ENCODE measurements at regions not wholly inside any gene's neighbourhood (a gene's known extent, or its start where the extent isn't known, plus 50 kb on each side); places are given as distances from the start of the nearest gene placed in this dataset.
A peak's percentile ranks its signal among the peaks of the same experiment; 100 is the strongest.
"Not testable (repeated sequence)": the region's sequence is repeated elsewhere in the genome, so short reads cannot be mapped to it uniquely, and the experiment has no call there.

DNA sequence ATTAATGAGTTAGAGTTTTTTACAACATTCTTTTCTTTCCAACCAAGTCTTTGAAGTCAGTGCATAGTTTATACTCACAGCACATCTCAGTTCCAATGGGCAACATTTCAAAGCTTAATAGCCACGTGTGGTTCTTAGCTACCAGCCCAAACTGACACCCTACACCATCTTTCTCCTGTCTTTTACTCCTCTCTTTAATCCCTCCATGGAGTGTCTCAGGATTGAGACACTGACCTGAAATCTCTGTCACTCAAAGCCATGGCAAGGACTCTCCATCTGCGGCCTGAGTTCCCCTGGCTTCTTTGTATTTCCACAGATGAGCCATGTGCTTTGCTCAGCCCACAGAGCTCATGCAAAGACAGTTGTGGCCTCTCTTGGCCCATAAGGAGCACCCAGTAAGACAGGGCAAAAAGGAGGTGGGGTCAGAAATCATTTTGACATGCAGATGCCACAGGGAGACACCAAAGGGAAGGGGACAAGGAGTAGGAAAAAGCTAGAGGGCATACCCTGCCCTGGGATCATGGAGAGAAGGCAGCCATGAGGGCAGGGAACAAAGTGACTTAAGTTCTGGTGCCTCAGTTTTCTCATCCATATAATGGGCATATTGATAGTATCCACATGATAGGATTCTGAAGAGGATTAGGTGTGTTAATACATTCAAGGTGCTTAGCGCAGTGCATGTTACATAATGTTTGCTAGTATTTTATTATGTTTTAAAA is 493.6 kb upstream of the PROK2 start:
- DNase-seq (ENCODE audit: low spot score), result no peak

DNA sequence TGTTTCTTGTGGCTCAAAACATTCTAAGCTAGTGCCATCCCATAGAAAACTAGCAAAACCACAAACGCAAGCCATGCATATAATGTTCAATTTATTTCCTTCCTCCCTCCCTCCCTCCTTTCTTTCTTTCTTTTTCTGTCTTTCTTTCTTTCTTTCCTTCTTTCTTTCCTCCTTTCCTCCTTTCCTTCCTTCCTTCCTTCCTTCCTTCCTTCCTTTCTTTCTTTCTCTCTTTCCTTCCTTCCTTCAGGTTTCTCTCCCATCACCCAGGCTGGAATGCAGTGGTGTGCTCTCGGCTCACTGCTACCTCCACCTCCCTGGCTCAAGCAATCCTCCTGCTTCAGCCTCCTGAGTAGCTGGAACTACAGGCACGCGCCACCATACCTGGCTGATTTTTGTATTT is 492.8 kb upstream of the PROK2 start:
- no peak for DNase-seq (ENCODE audit: low spot score)

DNA sequence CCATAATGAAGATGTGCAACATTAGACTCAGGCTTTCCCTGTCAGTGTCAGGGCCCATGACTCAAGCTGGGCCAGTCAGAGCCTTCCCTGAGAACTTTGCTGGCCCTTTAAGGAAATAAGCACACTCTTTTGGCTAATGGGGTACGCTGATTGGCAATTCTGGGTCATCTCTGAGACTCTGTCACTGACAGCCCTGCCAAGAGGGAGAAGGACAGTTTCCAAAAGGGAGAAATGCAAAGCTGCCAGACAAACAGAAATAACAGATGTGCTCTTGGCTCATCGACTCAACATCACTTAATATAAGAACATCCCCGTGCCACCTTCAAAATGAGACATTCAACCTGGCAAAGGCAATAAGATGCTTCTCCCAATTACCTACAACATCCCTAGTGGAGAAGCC is 491.9 kb upstream of the PROK2 start:
- DNase-seq (ENCODE audit: low spot score), result no peak

DNA sequence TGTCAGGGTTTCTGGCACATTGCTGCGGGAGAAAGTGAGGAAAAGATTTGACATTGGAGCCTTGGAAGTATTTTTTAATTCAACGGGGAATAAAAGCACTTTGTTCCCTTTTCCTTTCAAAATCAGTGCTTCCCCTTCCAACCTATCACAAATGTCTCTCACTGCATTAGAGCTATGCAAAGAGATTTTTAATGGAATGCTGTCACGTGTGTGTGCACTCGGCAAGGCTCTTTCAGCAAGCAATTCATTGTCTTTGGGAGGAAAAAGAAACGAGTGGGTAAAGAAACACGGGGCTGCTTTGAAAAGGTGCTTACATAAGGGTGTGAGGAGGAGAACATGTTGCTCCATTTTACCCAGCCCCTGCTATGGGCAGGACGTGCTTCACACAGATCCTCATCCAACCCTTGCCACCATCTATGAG is 490.4 kb upstream of the PROK2 start:
- DNase-seq (ENCODE audit: low spot score), result no peak

DNA sequence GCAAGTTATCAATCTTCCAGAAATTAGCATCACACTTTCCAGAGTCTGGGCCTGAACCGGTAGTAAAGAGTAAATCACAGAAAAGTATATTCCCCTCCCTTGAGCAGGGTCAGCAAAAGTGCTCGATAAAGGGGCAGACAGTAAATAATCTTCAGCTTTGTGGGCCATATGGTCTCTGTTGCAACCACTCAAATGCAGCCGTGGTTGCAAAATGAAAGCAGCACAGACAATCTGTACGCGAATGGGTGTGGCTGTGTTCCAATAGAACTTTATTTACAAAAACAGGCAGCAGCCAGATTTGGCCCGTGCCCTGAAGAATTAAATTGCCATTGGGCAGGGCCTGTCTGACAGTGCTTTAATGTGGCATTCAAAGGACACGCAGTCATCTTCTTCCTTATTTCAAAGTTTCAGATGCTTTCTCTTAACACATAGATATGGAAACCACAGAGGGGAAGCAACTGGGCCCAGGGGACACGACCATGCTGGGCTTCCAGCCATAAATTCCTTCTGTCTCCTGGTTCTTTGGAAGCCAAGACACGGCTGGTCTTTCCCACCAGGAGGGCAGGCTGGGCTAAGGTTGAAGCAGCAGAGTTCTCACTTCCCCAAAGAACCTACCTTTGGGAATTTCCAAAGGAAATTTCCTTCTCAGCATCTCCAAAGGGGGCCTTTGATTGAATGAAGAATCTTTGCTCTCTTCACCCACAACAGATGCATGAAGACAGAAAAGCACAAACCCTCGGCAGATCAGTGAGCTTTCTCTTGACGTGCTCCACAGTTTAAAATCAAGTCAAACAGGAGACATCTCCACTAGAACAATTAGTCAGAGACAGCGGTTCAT is 489.8 kb upstream of the PROK2 start:
- peak; percentile 76 for DNase-seq (ENCODE audit: low spot score)

DNA sequence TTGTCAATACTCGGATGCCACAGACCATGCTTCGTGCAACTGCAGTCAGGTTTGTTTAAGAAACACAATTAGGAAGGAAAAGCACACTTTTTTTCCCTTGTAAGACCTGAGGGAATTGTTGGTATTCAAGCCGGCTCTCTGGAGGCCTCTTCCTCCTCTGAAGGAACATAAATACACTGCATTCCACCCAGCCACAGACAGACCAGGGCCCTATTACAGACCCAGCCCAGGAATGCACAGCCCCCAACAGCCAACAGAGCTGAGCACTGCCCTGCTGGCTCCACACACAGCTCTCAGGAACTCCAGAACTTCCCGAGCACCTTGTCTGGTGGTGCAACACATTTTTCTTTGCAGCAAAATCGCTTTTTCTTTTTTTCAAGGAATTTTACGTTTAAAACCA is 488.7 kb upstream of the PROK2 start:
- DNase-seq (ENCODE audit: low spot score), result peak; percentile 76

DNA sequence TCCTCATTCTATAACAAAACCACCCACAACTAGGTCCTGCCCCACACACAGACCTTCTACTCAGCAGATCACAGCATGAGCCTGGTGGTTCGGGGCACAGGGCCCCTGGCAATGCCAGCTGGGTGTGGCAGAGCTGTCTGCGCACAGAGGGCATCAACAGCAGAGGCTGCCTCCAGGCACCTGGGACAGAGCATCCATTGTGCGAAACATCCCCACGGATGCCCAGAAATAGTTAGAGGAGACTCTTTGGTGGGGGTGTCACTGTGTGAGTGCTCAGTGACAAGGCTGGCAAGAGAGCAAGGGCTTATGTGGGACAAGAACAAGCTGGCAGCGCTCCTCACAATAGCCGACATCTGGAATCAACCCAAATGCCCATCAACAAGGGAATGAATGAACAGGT is 487.4 kb upstream of the PROK2 start:
- DNase-seq (ENCODE audit: low spot score), result no peak

DNA sequence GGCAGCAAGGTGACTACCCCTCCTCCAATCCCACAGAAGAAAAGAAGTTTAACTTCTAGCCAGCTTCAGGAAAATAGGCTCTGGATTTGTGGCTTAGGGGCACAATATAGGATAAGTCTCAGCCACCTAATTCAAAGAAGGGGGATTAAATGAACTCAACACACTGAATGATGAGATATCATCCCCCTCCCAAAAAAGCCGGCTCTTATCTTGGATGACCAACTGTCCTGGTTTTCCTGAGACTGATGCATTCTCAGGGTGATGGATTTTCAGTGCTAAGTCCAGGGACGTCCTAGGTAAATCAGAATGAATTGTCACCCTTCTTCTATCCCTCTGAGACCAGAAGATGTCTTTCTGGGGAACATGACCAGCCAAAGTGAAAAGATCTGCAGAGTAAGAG is 487.0 kb upstream of the PROK2 start:
- no peak for DNase-seq (ENCODE audit: low spot score)

DNA sequence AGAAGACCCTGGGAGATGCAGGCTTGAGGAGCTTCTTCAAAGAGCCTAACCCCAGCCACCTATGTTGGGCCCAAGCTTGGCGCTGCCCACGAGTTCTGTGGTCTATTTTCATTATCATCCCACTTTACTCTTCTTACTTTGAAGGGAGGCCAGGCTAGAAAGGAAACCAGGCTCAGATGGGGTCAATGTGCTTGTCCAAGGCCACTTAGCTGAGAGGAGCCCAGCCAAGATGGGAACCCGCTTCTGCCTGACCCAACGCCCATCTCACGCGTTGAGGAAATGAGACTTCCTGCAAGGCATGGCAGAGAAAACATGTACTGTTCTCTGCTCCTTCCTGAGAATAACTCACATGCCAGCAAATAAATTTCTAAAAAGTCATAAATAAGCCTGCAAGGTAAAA is 486.3 kb upstream of the PROK2 start:
- no peak for DNase-seq (ENCODE audit: low spot score)

DNA sequence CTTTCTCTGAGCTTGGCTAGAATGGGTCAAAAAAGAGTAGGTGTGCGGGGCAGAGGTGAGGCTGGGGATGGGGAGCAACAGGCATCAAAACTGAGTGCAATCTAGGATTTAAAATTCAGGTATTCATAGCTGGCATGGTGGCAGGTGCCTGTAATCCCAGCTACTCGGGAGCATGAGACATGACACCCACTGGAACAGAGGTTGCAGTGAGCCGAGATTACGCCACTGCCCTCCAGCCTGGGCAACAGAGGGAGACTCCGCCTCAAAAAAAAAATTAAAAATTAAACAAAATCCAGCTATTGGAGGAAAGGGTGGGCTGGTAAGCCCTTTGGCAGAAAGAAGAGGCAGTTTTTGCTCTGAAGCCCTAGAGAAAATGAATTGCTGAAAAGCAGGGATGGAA is 485.8 kb upstream of the PROK2 start:
- no peak for DNase-seq (ENCODE audit: low spot score)

DNA sequence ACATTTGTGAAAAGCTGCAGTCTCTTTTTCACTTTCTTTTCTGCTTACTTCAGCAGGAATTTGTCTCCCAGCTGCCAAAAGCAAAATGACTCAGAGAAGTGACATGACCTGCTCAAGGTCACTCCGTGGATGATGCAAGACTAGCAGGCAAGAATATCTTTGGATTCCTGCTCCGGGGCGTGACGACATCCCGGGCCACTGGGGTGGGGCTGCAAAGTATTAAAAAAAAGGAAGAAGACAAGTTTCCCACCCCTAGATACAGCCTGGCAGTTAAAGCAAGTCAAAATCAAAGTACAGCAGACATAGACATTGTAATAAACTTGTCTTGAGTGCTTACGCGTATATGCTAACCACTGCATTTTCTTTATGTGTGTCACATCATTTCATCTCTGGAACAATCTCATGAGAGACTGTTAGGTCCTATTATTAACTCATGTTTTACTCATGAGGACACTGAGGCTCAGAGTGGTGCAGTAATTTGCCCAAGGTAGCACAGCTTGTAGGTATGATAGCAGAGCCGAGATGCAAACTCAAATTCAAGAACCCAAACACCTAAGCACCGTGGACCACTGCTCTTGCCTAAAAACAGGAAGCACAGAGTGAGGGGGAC is 485.2 kb upstream of the PROK2 start:
- DNase-seq (ENCODE audit: low spot score), result peak; percentile 87

DNA sequence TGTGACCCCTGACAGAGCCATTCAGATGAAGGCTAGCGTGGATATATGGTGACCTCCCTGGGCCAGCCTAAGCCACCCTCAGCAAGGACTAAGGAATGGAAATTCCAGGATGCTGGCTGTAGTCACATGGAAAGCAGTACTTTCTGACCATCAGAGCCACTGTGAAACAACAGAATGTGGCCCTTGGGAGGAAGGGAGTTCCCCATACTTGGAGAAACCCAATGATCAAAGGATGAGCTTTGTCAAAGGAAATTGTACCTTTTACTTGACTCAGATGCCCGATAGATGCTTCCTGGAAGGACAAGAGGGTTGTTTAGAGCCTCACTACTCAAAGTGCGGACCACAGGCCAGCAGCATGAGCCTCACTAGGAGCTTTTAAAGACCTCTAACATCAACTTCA is 484.5 kb upstream of the PROK2 start:
- no peak for DNase-seq (ENCODE audit: low spot score)

DNA sequence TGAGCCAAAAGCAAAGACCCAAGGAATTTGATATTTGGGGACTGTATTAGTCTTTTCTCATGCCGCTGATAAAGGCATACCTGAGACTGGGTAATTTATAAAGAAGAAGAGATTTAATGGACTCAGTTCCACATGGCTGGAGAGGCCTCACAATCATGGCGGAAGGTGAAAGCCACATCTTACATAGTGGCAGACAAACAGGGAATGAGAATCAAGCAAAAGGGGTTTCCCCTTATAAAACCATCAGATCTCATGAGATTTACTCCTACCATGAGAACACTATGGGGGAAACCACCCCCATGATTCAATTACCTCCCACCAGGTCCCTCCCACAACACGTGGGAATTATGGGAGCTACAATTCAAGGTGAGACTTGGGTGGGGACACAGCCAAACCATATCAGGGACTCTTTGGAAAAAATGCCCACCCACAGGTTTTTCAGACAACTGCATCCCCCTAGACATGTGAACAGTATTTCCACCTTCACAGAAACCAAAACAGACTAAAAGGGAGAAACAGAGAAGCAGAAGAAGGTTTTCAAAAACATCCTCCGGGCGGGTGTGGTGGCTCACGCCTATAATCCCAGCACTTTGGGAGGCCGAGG is 482.1 kb upstream of the PROK2 start:
- not testable (repeated sequence) for DNase-seq (ENCODE audit: low spot score)

DNA sequence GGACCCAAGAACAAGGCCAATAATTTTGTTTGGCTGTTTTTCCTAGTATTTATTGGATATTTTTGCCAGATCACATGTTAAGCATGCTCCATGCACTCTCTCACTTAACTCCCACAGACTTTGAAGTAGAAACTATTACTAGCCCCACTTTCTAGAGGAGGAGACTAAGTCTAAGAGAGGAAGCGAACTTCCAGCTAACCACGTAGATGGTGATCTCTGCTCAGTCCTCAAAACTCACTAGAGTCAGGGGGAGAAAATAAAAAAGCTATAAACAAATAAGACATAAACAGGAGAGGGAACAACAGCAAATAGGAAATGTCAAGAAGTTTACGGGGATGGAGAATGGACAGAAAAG is 481.0 kb upstream of the PROK2 start:
- no peak for DNase-seq (ENCODE audit: low spot score)

DNA sequence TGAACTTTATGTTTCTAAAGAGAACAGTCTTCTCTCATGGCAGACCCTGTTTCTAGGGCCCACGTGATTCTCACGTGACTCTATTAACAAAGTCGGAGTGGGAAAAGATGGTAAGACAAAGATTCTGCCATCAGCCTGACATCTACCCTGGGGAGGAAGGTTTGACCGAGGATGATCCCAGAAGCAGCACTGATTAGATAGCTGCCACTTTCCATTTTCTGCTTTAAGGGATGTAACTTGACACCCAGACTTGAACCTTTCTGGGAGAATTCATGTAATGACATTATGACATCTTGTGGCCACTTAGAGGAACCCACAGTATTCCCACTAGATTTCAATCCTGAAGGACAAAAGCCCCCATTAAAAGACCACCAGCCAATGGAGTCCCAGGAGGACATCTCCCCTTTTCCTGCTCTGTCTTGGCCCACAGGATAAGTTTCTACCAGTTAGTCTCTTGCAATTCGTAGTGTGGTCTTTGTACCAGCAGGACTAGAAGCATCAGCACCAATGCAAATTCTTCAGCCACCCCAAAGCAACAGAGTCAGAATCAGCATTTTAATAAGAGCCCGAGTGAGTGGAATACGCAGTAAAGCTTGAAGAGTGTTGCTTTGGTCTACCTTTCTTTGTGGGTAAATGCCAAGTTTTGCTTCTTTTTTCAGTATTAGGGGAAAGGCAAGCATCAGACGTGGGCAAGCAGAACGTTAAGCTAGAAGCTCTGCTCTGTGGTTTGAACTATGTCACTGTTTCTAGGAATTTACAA is 480.5 kb upstream of the PROK2 start:
- DNase-seq (ENCODE audit: low spot score), result no peak

DNA sequence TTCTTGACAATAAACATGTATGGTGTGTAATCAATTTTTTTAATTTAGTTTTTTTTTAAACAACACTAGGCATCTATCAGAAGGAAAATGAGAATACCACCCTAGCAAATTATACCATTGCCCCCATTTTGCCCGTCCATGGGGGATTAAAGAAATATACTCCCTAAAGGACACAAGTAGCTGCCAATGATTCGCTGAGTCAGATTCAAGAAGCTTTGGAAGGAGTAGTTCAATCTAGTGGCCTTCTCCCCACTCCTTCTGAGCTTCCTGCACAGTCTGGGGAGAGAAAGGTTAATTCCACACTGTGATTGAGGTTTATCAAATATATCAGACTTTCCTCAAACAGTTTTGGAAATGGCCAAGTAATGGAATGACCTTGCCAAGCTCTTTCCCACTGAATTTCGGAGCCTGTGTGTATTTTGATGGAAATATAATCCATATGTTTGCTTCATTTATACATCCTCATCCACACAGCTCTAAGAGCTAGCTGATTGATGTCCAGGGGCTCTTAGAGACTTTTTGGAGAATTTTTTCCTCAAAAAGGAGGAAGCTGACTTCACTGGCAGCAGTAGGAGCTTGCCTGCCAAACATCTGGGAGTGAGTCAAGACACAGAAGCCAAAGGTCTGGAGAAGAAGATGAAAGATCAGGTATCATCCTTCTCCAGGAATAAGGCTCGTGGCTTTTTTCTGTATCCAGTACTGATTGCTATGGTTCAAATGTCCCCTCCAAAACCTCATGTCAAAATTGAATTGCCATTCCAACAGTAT is 478.5 kb upstream of the PROK2 start:
- no peak for DNase-seq (ENCODE audit: low spot score)

DNA sequence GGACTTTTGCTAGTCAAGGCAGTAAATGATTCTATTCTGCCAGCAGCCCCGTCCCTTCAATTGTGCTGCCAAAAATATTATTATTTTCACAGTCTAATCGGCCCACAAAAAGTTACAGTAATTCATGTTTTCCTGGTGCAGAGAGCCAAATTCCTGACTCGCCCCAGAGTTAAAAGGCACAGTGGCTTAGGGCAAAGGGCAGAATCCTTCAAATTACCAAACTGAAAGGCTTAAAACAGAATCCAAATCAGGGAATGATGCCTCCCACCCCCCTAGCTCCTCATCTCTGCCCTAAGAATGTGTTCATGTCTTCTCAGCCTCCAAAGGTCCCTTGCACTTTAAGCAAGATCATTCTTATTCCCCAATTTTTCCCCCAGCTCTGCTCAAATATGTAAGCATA is 477.8 kb upstream of the PROK2 start:
- no peak for DNase-seq (ENCODE audit: low spot score)

DNA sequence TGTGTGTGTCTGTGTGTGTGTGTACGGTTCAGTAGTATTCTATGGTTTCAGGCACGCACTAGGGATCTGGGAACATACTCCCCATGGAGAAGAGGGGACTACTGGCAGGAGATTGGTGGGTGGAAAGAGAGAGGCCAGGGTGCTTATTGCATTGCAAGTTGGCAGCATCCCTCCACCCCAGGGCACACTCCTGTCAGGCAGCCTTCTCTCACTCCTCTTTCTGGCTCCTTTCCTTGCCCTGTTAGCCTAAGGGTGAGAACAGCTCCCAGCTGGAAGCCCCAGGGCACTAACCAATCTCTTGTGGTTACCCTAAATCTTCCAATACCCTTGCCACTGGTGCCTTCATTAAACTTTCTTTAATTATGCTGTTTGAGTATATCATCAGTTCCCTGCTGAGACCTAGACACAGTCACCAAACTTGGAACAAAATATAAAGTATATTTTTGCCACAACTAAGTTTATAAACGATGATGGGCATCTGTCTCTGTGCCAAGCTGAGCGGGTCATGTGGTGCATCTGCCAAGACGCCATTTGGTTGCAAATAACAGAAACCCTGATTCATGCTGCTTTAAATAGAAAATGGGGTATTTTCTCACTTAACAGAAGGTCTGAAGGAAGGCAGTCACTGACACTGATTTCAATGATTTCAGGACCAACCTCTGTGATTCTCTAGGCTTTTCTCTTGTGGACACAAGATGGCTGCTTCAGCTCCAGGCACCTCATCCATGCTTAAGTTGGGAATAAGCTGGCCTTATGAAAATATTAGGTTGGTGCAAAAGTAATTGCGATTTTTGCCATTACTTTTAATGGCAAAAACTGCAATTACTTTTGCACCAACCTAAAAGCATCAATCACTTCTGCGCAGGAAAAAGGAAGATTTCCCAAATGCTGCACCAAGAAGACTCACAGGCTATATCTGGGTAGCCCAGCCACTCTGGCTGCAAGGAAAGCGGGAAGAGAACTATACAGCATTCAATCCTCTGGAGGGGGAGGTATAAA is 476.9 kb upstream of the PROK2 start:
- DNase-seq (ENCODE audit: low spot score), result no peak

DNA sequence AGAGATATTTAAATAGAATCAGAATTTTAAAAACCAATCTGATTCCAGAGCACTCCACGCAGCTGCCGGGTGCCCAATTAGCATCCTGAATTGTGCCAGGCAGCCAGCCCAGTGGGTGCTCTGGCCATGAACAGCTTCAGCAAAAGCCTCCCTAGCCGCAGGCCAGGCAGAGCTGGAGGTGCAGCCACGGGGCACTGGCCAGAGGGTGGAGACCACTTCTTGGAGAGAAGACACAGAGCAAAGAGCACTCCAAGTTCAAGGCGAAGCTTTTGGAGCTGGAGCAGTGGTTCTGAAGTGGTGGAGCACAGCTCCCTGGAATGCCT is 475.6 kb upstream of the PROK2 start:
- DNase-seq (ENCODE audit: low spot score), result no peak

Data from H4 (cell line).